ENCODE measurements at regions not wholly inside any gene's neighbourhood (a gene's known extent, or its start where the extent isn't known, plus 50 kb on each side); places are given as distances from the start of the nearest gene placed in this dataset.
A peak's percentile ranks its signal among the peaks of the same experiment; 100 is the strongest.

DNA sequence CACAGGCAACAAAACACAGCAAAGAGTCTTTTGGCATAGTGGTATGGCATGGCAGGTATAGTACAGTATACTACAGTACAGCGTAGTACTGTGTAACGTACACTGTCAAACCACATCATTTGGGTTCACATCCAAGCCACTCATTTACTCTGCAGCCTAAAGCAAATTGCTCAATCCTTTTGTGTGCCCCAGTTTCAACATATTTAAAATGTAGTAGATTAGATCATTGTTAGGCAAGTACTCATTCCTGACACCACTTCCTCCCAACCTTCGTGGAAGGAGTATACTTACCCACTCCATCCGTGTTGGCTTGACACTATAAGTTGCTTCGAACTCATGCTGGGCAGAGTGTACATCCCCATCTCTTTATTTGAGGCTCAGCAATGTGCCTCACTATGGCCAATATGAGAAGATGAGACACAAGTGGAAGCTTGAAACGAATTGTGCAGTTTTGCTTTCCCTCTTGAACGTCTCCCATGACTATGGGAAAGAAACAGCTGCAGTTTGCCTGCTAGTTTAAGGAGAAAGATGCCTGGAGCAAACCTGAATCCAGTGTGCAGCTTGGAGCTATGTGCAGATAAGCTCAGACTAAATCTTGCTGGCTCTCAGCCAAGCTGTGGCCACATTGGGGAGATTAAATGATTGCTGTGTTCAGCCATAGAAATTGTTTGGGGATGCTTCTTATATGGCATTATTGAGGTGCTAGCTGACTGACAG, 85.7 kb upstream of the TBL1X start:
- no peak for ATAC-seq
- TF ChIP-seq, protein P1, sequence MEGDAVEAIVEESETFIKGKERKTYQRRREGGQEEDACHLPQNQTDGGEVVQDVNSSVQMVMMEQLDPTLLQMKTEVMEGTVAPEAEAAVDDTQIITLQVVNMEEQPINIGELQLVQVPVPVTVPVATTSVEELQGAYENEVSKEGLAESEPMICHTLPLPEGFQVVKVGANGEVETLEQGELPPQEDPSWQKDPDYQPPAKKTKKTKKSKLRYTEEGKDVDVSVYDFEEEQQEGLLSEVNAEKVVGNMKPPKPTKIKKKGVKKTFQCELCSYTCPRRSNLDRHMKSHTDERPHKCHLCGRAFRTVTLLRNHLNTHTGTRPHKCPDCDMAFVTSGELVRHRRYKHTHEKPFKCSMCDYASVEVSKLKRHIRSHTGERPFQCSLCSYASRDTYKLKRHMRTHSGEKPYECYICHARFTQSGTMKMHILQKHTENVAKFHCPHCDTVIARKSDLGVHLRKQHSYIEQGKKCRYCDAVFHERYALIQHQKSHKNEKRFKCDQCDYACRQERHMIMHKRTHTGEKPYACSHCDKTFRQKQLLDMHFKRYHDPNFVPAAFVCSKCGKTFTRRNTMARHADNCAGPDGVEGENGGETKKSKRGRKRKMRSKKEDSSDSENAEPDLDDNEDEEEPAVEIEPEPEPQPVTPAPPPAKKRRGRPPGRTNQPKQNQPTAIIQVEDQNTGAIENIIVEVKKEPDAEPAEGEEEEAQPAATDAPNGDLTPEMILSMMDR (IDR thresholded peaks at IDR 0.05): no peak
- H3K9me3 ChIP-seq: no peaks in the 10 kb centered on the region
- no peak overlapping the region for H3K4me3 ChIP-seq
- H3K4me1 ChIP-seq (ENCODE audit: low read depth): peaks cover 1% of the 10 kb centered on the region
- intact Hi-C loops (cut with DNase I, micrococcal nuclease): no loop called here
- H3K36me3 ChIP-seq (ENCODE audit: low read depth): no peaks in the 10 kb centered on the region
- peak in 1 of 3 donors; percentile 10 for DNase-seq

DNA sequence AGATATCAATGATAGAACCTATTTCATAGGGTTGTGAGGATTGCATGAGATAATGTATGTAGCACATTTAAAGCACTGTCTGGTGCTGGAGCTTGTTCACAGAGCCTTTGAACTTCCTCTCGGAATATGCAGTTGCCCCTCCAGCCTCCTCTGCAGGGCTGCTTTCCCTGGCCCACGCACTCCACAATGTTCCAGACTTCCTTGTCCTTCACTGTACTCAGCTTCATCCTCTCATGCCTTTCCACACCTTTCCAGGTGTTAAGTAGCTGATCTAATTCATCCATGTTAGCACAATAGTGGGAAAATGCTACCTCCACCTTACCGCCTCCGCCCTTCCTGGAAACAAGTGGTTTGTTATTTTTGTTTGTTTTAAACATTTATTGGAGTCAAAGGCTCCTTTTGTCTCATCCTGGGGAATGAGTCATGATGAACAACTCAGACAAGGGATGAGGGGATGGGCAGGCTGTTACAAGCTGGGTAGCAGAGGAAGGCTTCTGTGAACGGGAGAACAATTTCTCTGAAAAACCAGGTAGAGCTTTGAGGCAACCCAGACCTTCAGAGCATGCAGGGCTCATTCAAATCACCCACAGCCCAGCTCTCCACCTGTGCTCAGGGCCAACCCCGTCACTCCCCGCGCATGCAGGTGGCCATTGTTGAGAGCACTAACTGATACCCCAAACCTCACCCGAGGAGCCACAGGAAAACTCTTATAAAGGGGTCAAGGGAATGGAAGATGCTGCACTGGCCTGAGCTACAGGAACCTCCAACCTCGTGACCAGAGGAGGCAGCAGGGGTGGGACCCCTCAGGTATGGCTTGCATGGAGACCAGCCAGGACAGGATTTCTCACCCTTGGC, 84.9 kb upstream of the TBL1X start:
- DNase-seq: peak in 2 of 3 donors; percentile 30 to 48

DNA sequence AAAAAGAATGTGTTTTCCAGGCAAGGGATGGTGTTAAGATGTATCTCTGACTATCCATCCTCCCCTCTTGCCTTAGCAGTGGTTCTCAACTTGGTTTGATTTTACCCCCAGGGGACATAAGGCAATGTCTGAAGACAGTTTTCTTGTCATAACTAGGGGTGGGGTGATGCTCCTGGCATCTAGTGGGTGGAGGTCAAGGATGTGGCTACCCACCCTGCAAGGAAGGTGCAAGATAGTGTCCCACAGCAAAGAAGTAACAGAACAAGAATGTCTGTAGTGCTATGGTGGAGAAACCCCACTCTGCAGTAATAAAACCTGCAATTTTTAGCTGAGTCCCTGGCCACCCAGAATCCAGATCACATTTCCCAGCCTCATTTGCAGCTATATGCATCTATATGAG, 81.2 kb upstream of the TBL1X start:
- Histone ChIP-seq H3K9me3 (no peaks in the 10 kb centered on the region), H3K4me1 (ENCODE audit: low read depth) (no peaks in the 10 kb centered on the region), H3K4me3 (no peak overlapping the region), H3K36me3 (ENCODE audit: low read depth) (no peaks in the 10 kb centered on the region)
- intact Hi-C loops (cut with DNase I, micrococcal nuclease): no loop called here
- TF ChIP-seq, protein P1 (IDR thresholded peaks at IDR 0.05): no peak
- ATAC-seq: no peak
- no peak for DNase-seq

More for the DNA sequence above, 84.9 kb upstream of the TBL1X start:
- Histone ChIP-seq H3K4me3 (no peak overlapping the region), H3K4me1 (ENCODE audit: low read depth) (no peaks in the 10 kb centered on the region), H3K9me3 (no peaks in the 10 kb centered on the region), H3K36me3 (ENCODE audit: low read depth) (no peaks in the 10 kb centered on the region)
- TF ChIP-seq, protein P1 (IDR thresholded peaks at IDR 0.05): no peak
- ATAC-seq: peak; percentile 91
- intact Hi-C loops (cut with DNase I, micrococcal nuclease): no loop called here

DNA sequence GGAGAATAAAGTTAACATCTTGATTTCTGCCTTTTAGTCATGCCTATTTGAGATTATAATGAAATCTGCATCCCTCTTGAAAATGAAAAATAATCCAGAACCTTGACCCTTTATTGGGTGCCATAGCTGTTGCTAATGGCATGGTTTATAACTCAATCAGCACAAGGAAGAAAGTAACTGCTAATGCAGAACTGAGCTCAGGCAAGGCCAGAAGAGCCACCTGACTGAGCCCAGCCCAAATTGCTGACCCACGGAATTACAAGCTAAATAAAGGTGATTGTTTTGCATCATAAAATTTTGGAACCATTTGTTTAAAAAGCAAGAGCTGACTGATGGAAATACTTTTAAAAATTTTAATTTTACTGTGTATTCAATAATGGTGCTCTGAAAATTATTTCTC, 76.4 kb upstream of the TBL1X start:
- ATAC-seq (no peak), DNase-seq (no peak)
- no peaks in the 10 kb centered on the region for H3K9me3 ChIP-seq
- TF ChIP-seq, protein P1 (IDR thresholded peaks at IDR 0.05): no peak
- intact Hi-C loops (cut with DNase I, micrococcal nuclease): no loop called here
- no peaks in the 10 kb centered on the region for H3K36me3 ChIP-seq (ENCODE audit: low read depth)
- no peaks in the 10 kb centered on the region for H3K4me1 ChIP-seq (ENCODE audit: low read depth)
- no peak overlapping the region for H3K4me3 ChIP-seq

DNA sequence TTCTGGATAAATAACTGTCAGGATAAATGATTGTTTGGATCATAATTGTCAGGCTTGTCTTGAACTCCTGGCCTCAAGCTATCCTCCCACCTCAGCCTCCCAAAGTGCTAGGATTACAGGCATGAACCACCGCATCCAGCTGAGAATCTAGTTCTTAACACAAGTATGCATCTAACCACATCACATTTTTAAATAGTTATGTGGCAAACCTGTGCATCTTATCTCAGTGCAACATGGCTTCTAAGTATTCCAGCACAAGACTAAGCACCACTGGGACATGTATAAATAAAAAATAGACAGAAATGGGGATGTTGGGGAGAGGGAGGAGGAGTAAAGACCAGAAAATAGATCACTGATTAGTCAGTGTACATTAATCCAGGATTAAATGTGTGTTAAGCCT, 74.7 kb upstream of the TBL1X start:
- TF ChIP-seq, protein P1 (IDR thresholded peaks at IDR 0.05): no peak
- intact Hi-C loops (cut with DNase I, micrococcal nuclease): no loop called here
- ATAC-seq (no peak), DNase-seq (no peak)
- Histone ChIP-seq H3K4me1 (ENCODE audit: low read depth) (no peaks in the 10 kb centered on the region), H3K4me3 (no peak overlapping the region), H3K36me3 (ENCODE audit: low read depth) (no peaks in the 10 kb centered on the region), H3K9me3 (no peaks in the 10 kb centered on the region)

Data from mucosa of descending colon (tissue), 3 donors.